MM.1S (cell line): ENCODE measurements at regions not wholly inside any gene's neighbourhood (a gene's known extent, or its start where the extent isn't known, plus 50 kb on each side); places are given as distances from the start of the nearest gene placed in this dataset.

Experiments used
- EZH2 ChIP-seq: fragments of 300-600 bp; sonication (generic); optimal IDR thresholded peaks from 2 replicates; pipeline ENCODE3; 2017; ENCODE audit warnings: low read depth, mild to moderate bottlenecking, antibody characterized with exemption, low read length, mixed read lengths
- EZH2phosphoT487 ChIP-seq: fragments of 300-600 bp; sonication (generic); IDR thresholded peaks from 2 replicates; pipeline ENCODE4 v1.6.1; 2018; ENCODE audit warnings: antibody characterized with exemption, low read length
- TF ChIP-seq, protein P1 (sequence below): fragments of 300-600 bp; sonication (generic); IDR thresholded peaks from 2 replicates; pipeline ENCODE4 v1.5.1; 2016; ENCODE audit warnings: antibody characterized with exemption, low read length, mixed read lengths

DNA sequence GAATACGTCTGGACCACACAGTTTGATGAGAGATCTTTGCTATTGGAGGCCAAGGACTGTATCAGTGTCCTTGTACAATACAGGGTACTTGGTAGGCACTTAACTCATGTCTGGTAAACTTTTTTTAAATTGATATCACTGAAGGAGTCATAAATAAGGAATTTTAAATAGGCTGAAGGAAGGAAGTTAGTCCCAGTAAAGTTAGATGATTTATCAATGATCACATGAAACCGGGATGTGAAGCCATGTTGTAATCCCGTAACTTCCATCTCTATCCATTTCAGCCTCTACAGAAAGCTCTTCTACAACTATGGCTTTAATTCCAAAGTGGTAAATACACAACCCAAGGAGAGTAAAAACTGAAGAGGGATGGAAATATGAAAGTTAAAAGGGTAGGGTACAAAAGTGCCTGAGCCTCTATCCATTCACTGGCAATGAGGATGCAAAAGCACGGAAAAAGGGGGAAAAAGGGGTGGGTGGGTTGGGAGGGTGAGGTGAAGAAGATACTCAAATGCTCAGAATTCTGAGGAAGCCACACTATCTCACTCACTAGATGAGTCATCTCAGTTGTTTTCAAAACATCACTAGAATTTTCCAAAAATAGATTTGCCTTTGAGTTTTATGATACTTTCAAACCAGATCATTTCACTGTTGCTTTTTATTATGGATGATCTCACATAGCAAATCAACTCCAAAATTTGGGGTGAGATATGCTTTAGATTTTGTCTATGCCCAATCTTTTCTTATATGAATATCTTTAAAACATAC lies 1053.5 kb downstream of the NR2F1-AS1 start:
- TF ChIP-seq, protein P1, sequence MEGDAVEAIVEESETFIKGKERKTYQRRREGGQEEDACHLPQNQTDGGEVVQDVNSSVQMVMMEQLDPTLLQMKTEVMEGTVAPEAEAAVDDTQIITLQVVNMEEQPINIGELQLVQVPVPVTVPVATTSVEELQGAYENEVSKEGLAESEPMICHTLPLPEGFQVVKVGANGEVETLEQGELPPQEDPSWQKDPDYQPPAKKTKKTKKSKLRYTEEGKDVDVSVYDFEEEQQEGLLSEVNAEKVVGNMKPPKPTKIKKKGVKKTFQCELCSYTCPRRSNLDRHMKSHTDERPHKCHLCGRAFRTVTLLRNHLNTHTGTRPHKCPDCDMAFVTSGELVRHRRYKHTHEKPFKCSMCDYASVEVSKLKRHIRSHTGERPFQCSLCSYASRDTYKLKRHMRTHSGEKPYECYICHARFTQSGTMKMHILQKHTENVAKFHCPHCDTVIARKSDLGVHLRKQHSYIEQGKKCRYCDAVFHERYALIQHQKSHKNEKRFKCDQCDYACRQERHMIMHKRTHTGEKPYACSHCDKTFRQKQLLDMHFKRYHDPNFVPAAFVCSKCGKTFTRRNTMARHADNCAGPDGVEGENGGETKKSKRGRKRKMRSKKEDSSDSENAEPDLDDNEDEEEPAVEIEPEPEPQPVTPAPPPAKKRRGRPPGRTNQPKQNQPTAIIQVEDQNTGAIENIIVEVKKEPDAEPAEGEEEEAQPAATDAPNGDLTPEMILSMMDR = no peak
- TF ChIP-seq EZH2 = no peak
- TF ChIP-seq EZH2phosphoT487 = no peak
